Fibroblast of villous mesenchyme (primary cell): ENCODE measurements at regions not wholly inside any gene's neighbourhood (a gene's known extent, or its start where the extent isn't known, plus 50 kb on each side); places are given as distances from the start of the nearest gene placed in this dataset.

Experiments used
- DNase-seq: peaks from one replicate; pipeline ENCODE4 v3.0.0-alpha.2; 2010; ENCODE audit warnings: low read depth
- H3K4me3 ChIP-seq: 2 replicates; pipeline ENCODE4 v1.5.1; 2011; ENCODE audit warnings: low read depth, mild to moderate bottlenecking, low read length
- CTCF ChIP-seq: IDR thresholded peaks from 2 replicates; pipeline ENCODE4 v1.5.1; 2012; ENCODE audit warnings: low read depth, mild to moderate bottlenecking, low read length; ENCODE audit not compliant: insufficient read depth

- no peak for TF ChIP-seq CTCF
These were observed 384.6 kb upstream of the ALCAM start for GRCh38 chr3:104982130-104982529.

GRCh38 chr3:104987859-104988258 is 378.9 kb upstream of the ALCAM start:
- no peak overlapping the region for H3K4me3 ChIP-seq
- TF ChIP-seq CTCF = peak; percentile 21
- DNase-seq = no peak

More at GRCh38 chr3:104982130-104982529, 384.6 kb upstream of the ALCAM start:
- no peak for DNase-seq
- H3K4me3 ChIP-seq = no peak overlapping the region

- TF ChIP-seq CTCF = no peak
- DNase-seq = no peak
- no peak overlapping the region for H3K4me3 ChIP-seq
These were observed 378.2 kb upstream of the ALCAM start for GRCh38 chr3:104988496-104988895.

- no peak for TF ChIP-seq CTCF
- no peak for DNase-seq
- H3K4me3 ChIP-seq = no peak overlapping the region
These were observed 376.8 kb upstream of the ALCAM start for GRCh38 chr3:104989878-104990277.

- DNase-seq = no peak
- H3K4me3 ChIP-seq = no peak overlapping the region
- no peak for TF ChIP-seq CTCF
These were observed 376.0 kb upstream of the ALCAM start for GRCh38 chr3:104990758-104991157.

GRCh38 chr3:104992676-104993075 is 374.0 kb upstream of the ALCAM start:
- H3K4me3 ChIP-seq = no peak overlapping the region
- TF ChIP-seq CTCF = no peak
- DNase-seq = no peak

GRCh38 chr3:105006164-105006563 is 360.5 kb upstream of the ALCAM start:
- no peak for TF ChIP-seq CTCF
- H3K4me3 ChIP-seq = no peak overlapping the region
- DNase-seq = no peak
